HL-60 (cell line): ENCODE measurements at regions not wholly inside any gene's neighbourhood (a gene's known extent, or its start where the extent isn't known, plus 50 kb on each side); places are given as distances from the start of the nearest gene placed in this dataset.

Source experiments
- DNase-seq, 2 experiments: peaks; one replicate each; pipeline ENCODE4 v3.0.0-alpha.2; 2010 to 2020; ENCODE audit warnings: low read depth in 1 of 2, low spot score in 1 of 2
- H3K27ac ChIP-seq: fragments of 250-450 bp; sonication (Bioruptor Pico); replicated peaks from 2 replicates; pipeline ENCODE4 v1.5.1; 2020; ENCODE audit warnings: mild to moderate bottlenecking, moderate library complexity
- H3K27me3 ChIP-seq: fragments of 250-450 bp; sonication (Bioruptor Pico); 2 replicates; pipeline ENCODE4 v1.5.1; 2021; ENCODE audit warnings: mild to moderate bottlenecking, moderate library complexity; ENCODE audit not compliant: insufficient read depth, poor library complexity, severe bottlenecking
- H3K4me3 ChIP-seq: replicated peaks from 2 replicates; pipeline ENCODE4 v1.5.1; 2011; ENCODE audit warnings: mild to moderate bottlenecking, control low read depth, low read length; ENCODE audit not compliant: insufficient read depth
- GABPA ChIP-seq: IDR thresholded peaks from 2 replicates; pipeline ENCODE4 v1.6.1; 2012; ENCODE audit warnings: low read depth
- POLR2AphosphoS5 ChIP-seq: IDR thresholded peaks from 2 replicates; pipeline ENCODE4 v1.6.1; 2012; ENCODE audit warnings: low read depth
- REST ChIP-seq: IDR thresholded peaks from 2 replicates; pipeline ENCODE4 v1.6.1; 2012; ENCODE audit warnings: low read depth; ENCODE audit not compliant: insufficient replicate concordance
- SPI1 ChIP-seq: IDR thresholded peaks from 2 replicates; pipeline ENCODE4 v1.6.1; 2012; ENCODE audit warnings: low read depth, mild to moderate bottlenecking, borderline replicate concordance
- TF ChIP-seq, protein P1 (sequence below): IDR thresholded peaks from one replicate; pipeline ENCODE4 v1.5.1; 2011; ENCODE audit warnings: low read length, control low read depth, inconsistent platforms; ENCODE audit not compliant: insufficient read depth

- no peaks in the 10 kb centered on the region for H3K27me3 ChIP-seq
- no peak overlapping the region for H3K4me3 ChIP-seq
- TF ChIP-seq SPI1 (no peak), REST (no peak), POLR2AphosphoS5 (no peak)
- TF ChIP-seq, protein P1, sequence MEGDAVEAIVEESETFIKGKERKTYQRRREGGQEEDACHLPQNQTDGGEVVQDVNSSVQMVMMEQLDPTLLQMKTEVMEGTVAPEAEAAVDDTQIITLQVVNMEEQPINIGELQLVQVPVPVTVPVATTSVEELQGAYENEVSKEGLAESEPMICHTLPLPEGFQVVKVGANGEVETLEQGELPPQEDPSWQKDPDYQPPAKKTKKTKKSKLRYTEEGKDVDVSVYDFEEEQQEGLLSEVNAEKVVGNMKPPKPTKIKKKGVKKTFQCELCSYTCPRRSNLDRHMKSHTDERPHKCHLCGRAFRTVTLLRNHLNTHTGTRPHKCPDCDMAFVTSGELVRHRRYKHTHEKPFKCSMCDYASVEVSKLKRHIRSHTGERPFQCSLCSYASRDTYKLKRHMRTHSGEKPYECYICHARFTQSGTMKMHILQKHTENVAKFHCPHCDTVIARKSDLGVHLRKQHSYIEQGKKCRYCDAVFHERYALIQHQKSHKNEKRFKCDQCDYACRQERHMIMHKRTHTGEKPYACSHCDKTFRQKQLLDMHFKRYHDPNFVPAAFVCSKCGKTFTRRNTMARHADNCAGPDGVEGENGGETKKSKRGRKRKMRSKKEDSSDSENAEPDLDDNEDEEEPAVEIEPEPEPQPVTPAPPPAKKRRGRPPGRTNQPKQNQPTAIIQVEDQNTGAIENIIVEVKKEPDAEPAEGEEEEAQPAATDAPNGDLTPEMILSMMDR, result no peak
- DNase-seq, result no peak
- no peak overlapping the region for H3K27ac ChIP-seq
Observed at GRCh38 chr5:43875741-43876140, 272.8 kb downstream of the NNT start.

DNA sequence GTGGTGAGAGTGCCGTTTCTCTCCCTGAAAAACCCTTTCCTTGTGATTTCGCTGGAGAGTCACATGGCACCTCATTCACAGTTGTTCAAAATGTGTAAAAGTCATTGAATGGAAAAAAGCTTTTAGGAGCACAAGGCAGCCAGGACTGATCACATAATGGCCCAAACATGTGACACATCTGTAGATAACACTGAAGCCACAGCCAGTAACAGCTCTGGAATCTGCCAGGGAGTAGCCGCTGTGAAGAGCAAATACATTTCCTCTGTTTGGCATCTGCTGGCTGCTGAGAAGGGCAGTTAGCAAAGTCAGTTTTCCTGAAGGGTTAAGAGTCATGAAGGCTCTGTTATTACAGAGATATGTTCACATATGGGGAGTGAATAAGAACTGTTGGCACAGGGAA, 271.8 kb downstream of the NNT start:
- H3K4me3 ChIP-seq, result no peak overlapping the region
- TF ChIP-seq GABPA (no peak), POLR2AphosphoS5 (no peak), REST (no peak)
- TF ChIP-seq, protein P1, result no peak
- no peak overlapping the region for H3K27ac ChIP-seq
- no peak for DNase-seq
- no peaks in the 10 kb centered on the region for H3K27me3 ChIP-seq

GRCh38 chr5:43873791-43874190, 270.8 kb downstream of the NNT start:
- no peak overlapping the region for H3K27ac ChIP-seq
- no peak for DNase-seq
- no peak overlapping the region for H3K4me3 ChIP-seq
- no peak for TF ChIP-seq GABPA
- no peak for TF ChIP-seq POLR2AphosphoS5
- TF ChIP-seq REST, result no peak
- TF ChIP-seq SPI1, result no peak
- TF ChIP-seq, protein P1, result no peak
- no peaks in the 10 kb centered on the region for H3K27me3 ChIP-seq
